ENCODE measurements at regions not wholly inside any gene's neighbourhood (a gene's known extent, or its start where the extent isn't known, plus 50 kb on each side); places are given as distances from the start of the nearest gene placed in this dataset.

GRCh38 chr1:201610858-201611257 is 71.9 kb downstream of the NAV1 start:
- TF ChIP-seq CTCF (IDR thresholded peaks at IDR 0.05) (no peak), POLR2A (IDR thresholded peaks at IDR 0.05) (no peak)
- H3K27ac ChIP-seq = no peak overlapping the region
- DNase-seq = no peak
- H3K27me3 ChIP-seq = no peaks in the 10 kb centered on the region
- intact Hi-C loops (cut with DNase I; ENCODE audit: low total_unique reads) = no loop called here
- H3K4me3 ChIP-seq = no peak overlapping the region
- H3K36me3 ChIP-seq = no peaks in the 10 kb centered on the region
- no peaks in the 10 kb centered on the region for H3K9me3 ChIP-seq
- H3K4me1 ChIP-seq = no peaks in the 10 kb centered on the region

GRCh38 chr1:201612645-201613044 is 73.7 kb downstream of the NAV1 start:
- no peaks in the 10 kb centered on the region for H3K9me3 ChIP-seq

GRCh38 chr1:201614262-201615015 is 75.5 kb downstream of the NAV1 start:
- Histone ChIP-seq H3K27ac (no peak overlapping the region), H3K4me1 (no peaks in the 10 kb centered on the region), H3K9me3 (no peaks in the 10 kb centered on the region), H3K36me3 (no peaks in the 10 kb centered on the region), H3K4me3 (no peak overlapping the region), H3K27me3 (no peaks in the 10 kb centered on the region)
- TF ChIP-seq POLR2A (IDR thresholded peaks at IDR 0.05) (no peak), CTCF (IDR thresholded peaks at IDR 0.05) (no peak)
- no peak for DNase-seq
- intact Hi-C loops (cut with DNase I; ENCODE audit: low total_unique reads) = no loop called here

More at GRCh38 chr1:201612645-201613044, 73.7 kb downstream of the NAV1 start:
- no peak for TF ChIP-seq CTCF (IDR thresholded peaks at IDR 0.05)
- TF ChIP-seq POLR2A (IDR thresholded peaks at IDR 0.05) = no peak
- no peak for DNase-seq
- H3K27me3 ChIP-seq = no peaks in the 10 kb centered on the region
- no peak overlapping the region for H3K27ac ChIP-seq
- H3K4me3 ChIP-seq = no peak overlapping the region
- intact Hi-C loops (cut with DNase I; ENCODE audit: low total_unique reads) = no loop called here
- no peaks in the 10 kb centered on the region for H3K36me3 ChIP-seq
- H3K4me1 ChIP-seq = no peaks in the 10 kb centered on the region

- H3K4me3 ChIP-seq = no peak overlapping the region
- TF ChIP-seq POLR2A (IDR thresholded peaks at IDR 0.05) (no peak), CTCF (IDR thresholded peaks at IDR 0.05) (no peak)
- no peaks in the 10 kb centered on the region for H3K9me3 ChIP-seq
- H3K36me3 ChIP-seq = no peaks in the 10 kb centered on the region
- no peaks in the 10 kb centered on the region for H3K27me3 ChIP-seq
- no peaks in the 10 kb centered on the region for H3K4me1 ChIP-seq
- no peak for DNase-seq
- intact Hi-C loops (cut with DNase I; ENCODE audit: low total_unique reads) = no loop called here
- H3K27ac ChIP-seq = no peak overlapping the region
Measured at GRCh38 chr1:201617157-201617556, 78.2 kb downstream of the NAV1 start.

GRCh38 chr1:201618389-201618788 is 79.5 kb downstream of the NAV1 start:
- intact Hi-C loops (cut with DNase I; ENCODE audit: low total_unique reads) = no loop called here
- H3K27ac ChIP-seq = no peak overlapping the region
- no peaks in the 10 kb centered on the region for H3K27me3 ChIP-seq

More at GRCh38 chr1:201618389-201618788, 79.5 kb downstream of the NAV1 start:
- Histone ChIP-seq H3K4me3 (no peak overlapping the region), H3K9me3 (no peaks in the 10 kb centered on the region), H3K36me3 (no peaks in the 10 kb centered on the region), H3K4me1 (no peaks in the 10 kb centered on the region)
- TF ChIP-seq POLR2A (IDR thresholded peaks at IDR 0.05) (no peak), CTCF (IDR thresholded peaks at IDR 0.05) (no peak)
- no peak for DNase-seq
